ENCODE measurements at regions not wholly inside any gene's neighbourhood (a gene's known extent, or its start where the extent isn't known, plus 50 kb on each side); places are given as distances from the start of the nearest gene placed in this dataset.
"Not testable (repeated sequence)": the region's sequence is repeated elsewhere in the genome, so short reads cannot be mapped to it uniquely, and the experiment has no call there.

- no peak for DNase-seq
Observed at GRCh38 chr20:60172346-60172984, 214.2 kb downstream of the CDH26 start.

DNA sequence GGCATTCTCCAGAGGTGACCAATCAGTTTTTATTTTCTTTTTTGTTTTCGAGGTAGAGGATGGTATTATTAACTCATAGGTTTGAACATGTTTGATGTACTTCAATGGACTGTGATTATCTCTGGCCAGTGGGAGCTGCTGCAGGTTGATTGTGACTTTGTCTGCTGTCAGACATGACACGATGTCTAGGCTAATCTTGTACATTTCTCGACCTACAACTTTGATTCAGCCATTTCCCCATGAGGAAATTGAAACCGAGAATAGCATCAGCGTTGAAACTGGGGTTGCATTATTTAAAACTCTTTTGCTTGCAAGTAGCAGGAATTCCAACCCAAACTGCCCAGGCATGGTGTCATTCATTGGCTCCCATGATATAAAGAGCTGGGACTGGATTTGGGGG is 218.9 kb downstream of the CDH26 start:
- DNase-seq: no peak

DNA sequence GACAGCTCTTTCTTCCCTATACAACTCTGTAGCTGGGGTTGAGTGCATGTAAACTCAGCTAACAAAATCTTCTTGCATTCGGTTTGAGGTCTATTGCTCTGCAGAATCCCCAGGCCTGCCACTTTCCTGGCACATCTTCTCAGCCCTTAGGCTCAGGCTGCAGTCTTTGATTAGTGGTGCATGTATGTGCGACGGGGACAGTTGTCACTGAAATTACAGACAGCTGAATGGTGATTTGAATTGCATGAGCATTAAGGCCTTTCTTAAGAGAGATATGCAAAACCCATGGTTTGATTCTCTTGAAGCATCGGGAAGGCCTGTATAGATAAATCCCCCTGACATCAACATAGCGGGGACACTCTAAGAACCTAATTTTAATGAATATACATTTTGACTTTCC is 222.8 kb downstream of the CDH26 start:
- DNase-seq: no peak

- DNase-seq: no peak
Observed at GRCh38 chr20:60186412-60186811, 228.2 kb downstream of the CDH26 start.

DNA sequence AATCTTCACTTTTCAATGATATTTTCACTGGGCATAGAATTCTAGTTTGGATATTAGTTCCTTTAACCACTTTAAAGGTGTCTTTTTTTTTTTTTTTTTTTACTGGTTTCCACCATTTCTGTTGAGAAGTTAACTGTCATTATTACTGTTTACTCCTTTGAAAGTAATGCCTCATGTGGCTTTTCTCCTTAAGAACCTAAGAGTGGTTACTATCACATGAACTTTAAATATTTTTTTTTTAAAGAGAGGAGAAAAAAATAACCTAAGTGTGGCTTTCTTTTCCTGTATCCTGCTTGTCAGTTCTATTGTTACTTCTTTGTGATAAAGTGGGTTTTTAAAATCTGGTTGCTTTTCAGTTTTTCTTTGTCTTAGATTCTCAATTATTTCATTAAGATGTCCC is 229.5 kb downstream of the CDH26 start:
- no peak for DNase-seq

- DNase-seq: no peak
Observed at GRCh38 chr20:60191014-60191413, 232.8 kb downstream of the CDH26 start.

- DNase-seq: no peak
Observed at GRCh38 chr20:60192326-60192725, 234.1 kb downstream of the CDH26 start.

DNA sequence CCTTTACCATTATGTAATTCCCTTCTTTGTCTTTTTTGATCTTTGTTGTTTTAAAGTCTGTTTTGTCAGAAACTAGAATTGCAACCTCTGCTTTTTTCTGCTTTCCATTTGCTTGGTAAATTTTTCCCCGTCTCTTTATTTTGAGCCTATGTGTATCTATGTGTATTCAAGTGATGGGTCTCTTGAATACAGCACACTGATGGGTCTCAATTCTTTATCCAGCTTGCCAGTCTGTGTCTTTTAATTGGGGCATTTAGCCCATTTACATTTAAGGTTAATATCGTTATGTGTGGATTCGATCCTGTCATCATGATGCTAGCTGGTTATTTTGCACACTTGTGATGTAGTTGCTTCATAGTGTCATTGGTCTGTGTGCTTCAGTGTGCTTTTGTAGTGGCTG is 240.9 kb downstream of the CDH26 start:
- DNase-seq: not testable (repeated sequence)

DNA sequence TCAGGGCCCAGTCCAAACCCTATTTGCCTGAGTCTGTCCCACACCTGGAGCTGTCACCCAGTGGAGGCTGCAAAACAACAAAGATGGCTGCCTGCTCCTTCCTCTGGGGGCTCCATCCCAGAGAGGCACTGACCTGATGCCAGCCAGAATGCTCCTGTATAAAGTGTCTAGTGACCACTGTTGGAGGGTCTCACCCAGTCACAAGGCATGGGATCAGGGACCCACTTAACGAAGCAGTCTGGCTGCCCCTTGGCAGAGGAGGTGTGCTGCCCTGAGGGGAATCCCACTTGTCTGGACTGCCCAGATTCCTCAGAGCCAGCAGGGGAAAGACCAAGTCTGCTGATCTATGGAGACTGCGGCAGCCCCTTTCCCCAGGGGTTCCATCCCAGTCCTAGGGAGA is 241.6 kb downstream of the CDH26 start:
- no peak for DNase-seq

DNA sequence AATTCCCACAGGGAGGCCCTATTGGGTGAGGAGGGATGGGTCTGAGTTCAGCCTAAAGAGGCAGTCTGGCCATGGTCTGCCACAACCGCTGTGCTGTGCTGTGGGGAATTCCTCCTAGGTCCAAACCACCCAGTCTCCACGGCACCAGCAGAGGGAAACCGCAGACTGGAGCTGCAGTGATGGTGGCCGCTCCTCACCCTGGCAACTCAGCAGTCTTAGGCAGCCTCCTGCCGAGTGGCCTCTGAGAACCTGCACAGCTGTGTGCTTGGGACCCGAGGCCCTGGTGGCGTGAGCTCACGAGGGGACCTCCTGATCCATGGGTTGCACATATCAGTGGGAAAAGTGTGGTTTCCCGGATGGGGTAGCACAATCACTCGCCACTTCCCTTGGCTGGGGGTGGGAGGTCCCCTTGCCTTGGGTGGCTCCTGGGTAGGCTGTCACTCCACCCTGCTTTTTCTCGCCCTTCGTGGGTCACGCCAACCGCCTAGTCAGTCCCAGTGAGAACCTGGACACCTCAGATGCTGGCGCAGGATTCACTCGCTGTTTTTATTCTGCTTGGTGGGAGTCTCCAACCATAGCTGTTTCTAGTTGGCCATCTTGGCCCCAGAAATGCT is 242.2 kb downstream of the CDH26 start:
- DNase-seq: no peak

- no peak for DNase-seq
Observed at GRCh38 chr20:60201198-60201835, 243.1 kb downstream of the CDH26 start.

DNA sequence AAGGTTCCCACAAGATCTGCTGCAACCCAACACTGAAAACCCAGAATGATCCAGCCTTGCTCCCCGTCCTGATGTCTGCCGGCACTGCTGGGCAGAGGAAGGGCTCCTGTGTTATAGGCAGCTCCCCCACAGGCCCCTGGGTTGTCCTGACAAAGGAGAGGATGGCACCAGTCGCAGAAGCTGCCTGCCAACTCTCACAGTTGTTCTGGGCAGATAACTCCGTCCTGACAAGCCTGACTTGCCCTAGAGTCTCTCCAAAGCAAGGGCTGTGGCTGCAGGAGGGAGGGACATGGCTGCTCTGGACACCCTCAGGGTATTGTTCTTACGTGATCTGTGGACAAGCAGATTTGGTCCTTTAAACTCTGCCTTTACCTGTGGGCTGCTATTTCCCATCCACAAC is 243.8 kb downstream of the CDH26 start:
- DNase-seq: no peak

- DNase-seq: no peak
Observed at GRCh38 chr20:60203451-60203850, 245.2 kb downstream of the CDH26 start.

DNA sequence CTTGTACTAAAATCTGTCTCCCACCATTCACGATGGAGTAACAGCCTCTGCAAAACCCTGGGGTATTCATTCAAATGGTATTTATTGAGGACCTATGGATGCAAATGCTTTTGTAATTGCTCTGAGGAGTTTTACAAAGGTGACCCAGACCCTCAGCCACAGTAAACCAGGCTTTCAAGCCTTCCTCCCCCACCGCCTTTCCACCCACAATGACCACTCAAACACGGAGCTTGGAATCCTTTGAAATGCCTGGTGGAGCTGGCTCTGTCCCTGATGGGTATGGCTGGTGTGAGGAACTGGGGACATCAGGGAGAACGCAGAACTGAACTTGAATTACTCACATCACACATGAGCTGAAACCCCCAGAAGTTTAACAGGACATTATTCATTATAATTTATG is 246.4 kb downstream of the CDH26 start:
- no peak for DNase-seq

DNA sequence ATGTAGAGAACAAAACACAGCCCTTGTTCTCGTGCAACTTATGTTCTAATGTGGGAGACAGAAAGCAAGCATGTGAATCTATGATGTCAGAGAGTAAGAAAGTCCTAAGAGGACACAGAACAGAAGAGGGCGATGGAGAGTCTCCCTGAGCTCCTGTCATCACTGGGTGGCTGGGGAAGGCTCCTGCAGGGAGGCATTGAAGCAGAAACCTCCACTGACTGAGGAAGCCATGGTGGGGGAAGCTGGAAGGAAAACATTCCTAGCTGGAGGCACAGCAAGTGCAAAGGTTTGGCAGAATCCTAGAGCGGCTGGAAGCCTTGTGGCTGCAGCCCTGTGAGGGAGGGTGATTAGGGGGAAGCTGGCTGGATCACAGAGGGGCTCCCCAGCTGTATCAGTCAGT is 248.0 kb downstream of the CDH26 start:
- DNase-seq: peak in 1 of 2 experiments; percentile 15

DNA sequence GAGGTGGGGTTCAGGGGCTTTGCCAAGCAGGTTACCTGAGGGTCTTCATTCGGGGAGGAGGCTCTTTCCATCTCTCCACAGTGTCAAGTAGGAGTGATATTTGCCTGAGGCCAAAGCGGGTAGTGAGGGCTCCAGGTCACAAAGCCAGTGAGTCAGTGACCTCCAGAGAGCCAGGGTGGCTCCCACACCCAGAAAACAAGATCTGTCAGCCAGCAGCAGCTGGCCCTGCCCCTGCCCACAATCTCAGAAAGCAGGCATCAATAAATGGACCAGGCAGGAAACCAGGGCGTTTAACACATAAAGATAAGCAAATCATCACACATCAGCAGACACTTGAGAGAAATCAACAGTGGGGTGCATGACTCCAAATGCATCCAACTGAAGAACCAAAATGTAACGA is 250.8 kb downstream of the CDH26 start:
- no peak for DNase-seq

- peak; percentile 20 to 58 for DNase-seq
Observed at GRCh38 chr20:60210779-60211617, 252.8 kb downstream of the CDH26 start.

DNA sequence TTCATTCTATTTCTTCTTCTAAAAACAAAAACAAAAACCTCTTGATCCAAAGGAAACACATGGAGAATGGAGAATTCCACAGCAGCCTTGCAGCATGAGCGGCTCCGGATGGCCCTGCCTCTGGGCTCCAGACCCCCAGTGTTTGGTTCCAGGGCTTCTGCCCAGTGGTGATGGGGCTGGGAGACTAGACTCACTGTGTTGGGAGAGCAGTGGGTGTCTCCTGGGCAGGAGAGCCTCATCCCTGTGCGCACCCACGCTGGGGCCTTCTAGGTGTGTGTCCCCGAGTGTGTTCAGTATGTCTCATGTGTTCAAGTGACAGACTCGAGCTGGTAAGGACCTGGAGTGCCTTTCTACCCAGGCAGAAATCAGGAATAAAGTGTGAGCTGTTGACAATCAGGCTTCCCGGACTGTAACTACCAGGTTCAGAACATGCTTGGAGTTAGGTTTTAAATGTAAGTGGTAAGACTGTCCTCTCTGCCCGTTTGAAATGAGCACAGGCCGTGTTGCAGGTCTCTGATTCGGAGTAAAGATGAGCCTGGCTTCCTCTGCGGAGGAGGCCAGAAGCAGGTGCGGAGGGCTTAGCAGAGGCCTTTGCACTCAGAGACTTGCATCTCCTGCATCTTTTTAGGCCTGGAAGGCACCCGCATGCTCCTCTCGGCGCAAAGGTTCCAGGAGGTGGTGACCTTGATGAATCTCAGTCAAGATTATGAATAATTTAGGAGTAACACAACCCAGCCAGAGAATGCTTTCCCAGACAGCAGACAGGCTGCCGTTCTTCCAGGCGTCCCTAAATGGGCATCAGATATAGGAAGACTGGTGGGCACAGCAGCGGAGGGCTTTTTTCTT is 253.6 kb downstream of the CDH26 start:
- no peak for DNase-seq

DNA sequence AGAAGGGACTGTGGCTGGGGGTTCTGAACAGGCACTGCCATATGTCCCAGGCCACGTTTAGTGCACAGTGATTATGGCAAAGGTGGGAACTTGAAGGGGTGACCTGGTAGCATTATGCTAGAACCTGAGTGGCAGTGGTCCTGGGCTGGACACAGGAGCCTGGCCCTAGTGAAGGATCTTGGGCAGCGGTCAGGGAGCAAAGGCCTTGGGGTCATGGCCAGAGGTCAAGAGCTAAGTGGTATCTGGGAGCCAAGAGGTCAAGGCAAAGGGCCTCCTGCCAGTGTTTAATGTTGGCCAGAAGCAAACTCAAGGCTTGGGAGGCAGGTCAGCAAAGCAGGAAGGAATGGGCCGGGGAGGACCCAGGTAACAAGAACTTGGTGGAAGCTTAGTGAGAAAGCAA is 254.5 kb downstream of the CDH26 start:
- DNase-seq: no peak

DNA sequence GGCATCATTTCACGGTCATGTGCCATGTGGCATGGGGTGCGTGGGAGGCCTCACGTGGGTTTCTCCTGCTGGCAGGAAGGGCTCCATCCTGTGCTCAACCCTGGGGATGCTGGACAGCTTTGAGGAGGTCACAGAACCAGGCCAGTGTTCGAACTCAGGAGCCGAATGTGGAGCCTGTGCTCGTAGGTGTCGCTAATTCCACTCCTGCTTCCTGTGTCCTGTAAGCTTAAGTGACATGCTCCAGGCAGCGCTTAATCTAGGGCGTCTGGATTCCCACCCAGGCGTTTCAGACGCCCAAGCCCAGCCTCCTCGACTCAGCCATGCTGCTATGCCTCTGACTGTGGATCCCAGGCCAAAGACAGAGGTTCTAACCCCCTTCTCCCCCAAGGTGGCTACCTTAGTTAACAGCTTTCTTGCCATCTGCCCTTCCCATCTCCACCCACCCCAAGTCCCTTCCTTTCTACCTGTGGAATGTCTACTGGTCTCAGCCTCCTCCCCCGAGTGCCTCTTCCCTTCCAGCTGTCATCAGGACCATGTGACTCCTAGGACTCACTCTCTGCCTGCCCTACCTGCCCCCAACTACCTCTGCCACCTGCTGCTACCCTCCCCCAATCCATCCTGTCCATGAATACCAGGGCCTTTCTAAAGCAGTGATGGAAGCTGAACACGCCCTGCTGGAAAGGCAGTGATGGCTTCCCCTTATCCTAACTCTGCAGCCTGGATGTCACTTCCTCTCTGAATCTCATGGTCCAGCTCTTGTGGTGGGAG is 255.1 kb downstream of the CDH26 start:
- DNase-seq: no peak

GRCh38 chr20:60214901-60215815 is 256.9 kb downstream of the CDH26 start:
- DNase-seq: no peak
